ENCODE measurements at regions not wholly inside any gene's neighbourhood (a gene's known extent, or its start where the extent isn't known, plus 50 kb on each side); places are given as distances from the start of the nearest gene placed in this dataset.
A peak's percentile ranks its signal among the peaks of the same experiment; 100 is the strongest.

DNA sequence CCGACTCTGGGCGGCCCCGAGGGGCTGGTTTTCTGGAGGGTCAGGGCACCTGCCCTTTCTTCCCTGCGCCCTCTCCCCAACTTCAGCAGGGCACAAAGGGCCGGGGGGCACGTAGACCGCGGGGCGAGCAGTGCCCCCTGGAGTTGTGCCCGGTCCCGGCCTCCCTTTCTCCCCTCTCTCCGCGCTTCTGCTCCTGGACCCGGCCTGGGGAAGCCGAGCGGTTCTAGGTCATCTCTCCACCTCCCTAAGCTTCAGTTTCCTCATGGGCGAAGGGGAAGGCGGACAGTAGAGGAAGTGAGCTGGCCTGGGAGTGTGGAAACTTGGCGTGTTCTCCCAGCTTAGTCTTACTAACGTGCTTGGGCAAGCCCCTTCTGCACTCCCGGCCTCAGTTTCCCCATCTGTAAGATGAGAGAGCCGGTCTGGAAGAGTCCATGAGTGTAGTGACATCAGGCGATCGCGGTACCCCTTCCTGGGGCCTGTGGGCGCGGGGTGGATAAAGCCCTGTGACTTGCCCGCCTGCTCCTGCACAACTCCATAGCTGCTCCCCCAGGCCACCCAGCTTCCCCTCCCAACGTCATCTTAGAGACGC is 158.6 kb upstream of the PARP11 start:
- H3K36me3 Mint-ChIP-seq, result peaks cover 0 to 1% of the 10 kb centered on the region in 2 donors
- Histone ChIP-seq H2AFZ (ENCODE audit: insufficient read depth, low read depth, low read length, poor library complexity, severe bottlenecking) (peak overlapping the region; percentile 37), H3K4me3 (replicated peaks in 1 of 3; ENCODE audit: low read depth in 2 of 3, low read length in 3 of 3) (peak overlapping the region in 2 of 3 experiments; percentile 25 to 62), H3K4me1 (ENCODE audit: control insufficient read depth in 1 of 2, insufficient read depth in 2 of 2, low read length in 2 of 2) (peaks cover 18 to 31% of the 10 kb centered on the region in 2 donors), H3K4me2 (replicated peaks; ENCODE audit: extremely low read depth, low read length, poor library complexity, severe bottlenecking) (peak overlapping the region; percentile 75), H4K20me1 (ENCODE audit: insufficient read depth, low read length) (no peaks in the 10 kb centered on the region), H3K9me3 (replicated peaks in 1 of 2; ENCODE audit: control insufficient read depth in 1 of 2, insufficient read depth in 1 of 2, low read length in 2 of 2) (no peaks in the 10 kb centered on the region), H3K9ac (ENCODE audit: insufficient read depth, low read length, poor library complexity, severe bottlenecking) (no peak overlapping the region), H3K36me3 (replicated peaks in 1 of 2; ENCODE audit: control insufficient read depth in 1 of 2, insufficient read depth in 2 of 2, low read length in 2 of 2) (no peaks in the 10 kb centered on the region), H3K27me3 (ENCODE audit: control insufficient read depth in 2 of 2, insufficient read depth in 2 of 2, low read length in 2 of 2) (peaks cover 7 to 14% of the 10 kb centered on the region in 2 donors), H3K27ac (ENCODE audit: low read depth in 1 of 2, low read length in 2 of 2) (no peak overlapping the region), H3K79me2 (ENCODE audit: insufficient read depth, low read length) (no peaks in the 10 kb centered on the region)
- H3K4me1 Mint-ChIP-seq, result peaks cover 26% of the 10 kb centered on the region
- peak overlapping the region; percentile 54 to 88 for H3K4me3 Mint-ChIP-seq
- H3K27me3 Mint-ChIP-seq (ENCODE audit: low read depth in 3 of 3), result peaks cover 12 to 32% (median 24%) of the 10 kb centered on the region in 3 donors
- WGBS (ENCODE audit: insufficient coverage), result 68% methylated on average over 14 of the region's 30 CpGs
- DNase-seq, result peak; percentile 33 to 91 (median 52)
- no peaks in the 10 kb centered on the region for H3K9me3 Mint-ChIP-seq
- TF ChIP-seq, protein P1, sequence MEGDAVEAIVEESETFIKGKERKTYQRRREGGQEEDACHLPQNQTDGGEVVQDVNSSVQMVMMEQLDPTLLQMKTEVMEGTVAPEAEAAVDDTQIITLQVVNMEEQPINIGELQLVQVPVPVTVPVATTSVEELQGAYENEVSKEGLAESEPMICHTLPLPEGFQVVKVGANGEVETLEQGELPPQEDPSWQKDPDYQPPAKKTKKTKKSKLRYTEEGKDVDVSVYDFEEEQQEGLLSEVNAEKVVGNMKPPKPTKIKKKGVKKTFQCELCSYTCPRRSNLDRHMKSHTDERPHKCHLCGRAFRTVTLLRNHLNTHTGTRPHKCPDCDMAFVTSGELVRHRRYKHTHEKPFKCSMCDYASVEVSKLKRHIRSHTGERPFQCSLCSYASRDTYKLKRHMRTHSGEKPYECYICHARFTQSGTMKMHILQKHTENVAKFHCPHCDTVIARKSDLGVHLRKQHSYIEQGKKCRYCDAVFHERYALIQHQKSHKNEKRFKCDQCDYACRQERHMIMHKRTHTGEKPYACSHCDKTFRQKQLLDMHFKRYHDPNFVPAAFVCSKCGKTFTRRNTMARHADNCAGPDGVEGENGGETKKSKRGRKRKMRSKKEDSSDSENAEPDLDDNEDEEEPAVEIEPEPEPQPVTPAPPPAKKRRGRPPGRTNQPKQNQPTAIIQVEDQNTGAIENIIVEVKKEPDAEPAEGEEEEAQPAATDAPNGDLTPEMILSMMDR (IDR thresholded peaks at IDR 0.05), result no peak
- intact Hi-C loops (cut with micrococcal nuclease), result loop anchor here in 1 of 2 donors (5.0 to 10.0 kb wide), 2 partner anchors 147 to 246 kb away; no protein-coding TSS in a partner anchor
- peak overlapping the region in 3 of 7 donors; percentile 21 to 78 (median 23) for H3K27ac Mint-ChIP-seq

DNA sequence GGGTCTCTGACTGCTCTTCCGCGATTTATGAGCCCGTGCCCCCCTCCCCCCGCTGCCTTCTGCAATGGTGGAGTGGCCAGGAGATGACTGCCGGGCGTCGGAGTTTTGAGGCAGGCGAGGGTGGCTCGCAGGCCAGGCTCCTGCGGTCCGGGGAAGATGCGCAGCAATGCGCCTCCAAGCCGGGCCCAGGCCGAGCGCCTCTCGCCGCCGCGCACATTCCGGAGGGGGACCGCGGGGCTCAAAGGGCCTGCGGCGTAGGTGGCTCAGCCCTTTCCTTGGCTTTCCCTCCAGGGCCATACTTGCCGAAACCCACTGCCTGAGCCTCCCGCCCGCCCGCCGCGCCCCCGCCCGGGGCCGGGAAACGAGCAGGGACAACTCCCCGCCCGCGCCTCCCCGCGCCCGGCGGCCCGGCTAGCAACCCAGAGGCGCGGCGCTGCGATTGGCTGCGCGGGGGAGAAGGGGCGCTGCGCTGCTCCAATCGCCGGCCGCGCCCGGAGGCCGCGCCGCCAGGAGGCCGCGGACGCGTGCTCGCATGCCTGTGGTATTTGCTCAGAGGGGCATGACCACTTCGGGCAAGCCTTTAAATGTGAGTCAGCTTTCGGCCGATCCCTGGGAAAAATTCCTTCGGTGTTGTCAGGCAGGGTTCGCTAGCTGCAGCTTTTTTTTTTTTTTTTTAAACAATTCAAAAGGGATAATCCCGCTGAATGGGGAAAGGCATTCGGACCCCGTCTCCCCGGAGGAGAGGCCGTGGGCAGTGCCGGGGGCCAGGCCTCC is 157.9 kb upstream of the PARP11 start:
- intact Hi-C loops (cut with micrococcal nuclease), result loop anchor here in 1 of 2 donors (5.0 to 10.0 kb wide), 2 partner anchors 146 to 246 kb away; no protein-coding TSS in a partner anchor
- H2AFZ ChIP-seq (ENCODE audit: insufficient read depth, low read depth, low read length, poor library complexity, severe bottlenecking), result peak overlapping the region; percentile 79
- H3K27me3 Mint-ChIP-seq (ENCODE audit: low read depth in 3 of 3), result peaks cover 12 to 32% (median 21%) of the 10 kb centered on the region in 3 donors
- H3K36me3 ChIP-seq (replicated peaks in 1 of 2; ENCODE audit: control insufficient read depth in 1 of 2, insufficient read depth in 2 of 2, low read length in 2 of 2), result no peaks in the 10 kb centered on the region
- H3K79me2 ChIP-seq (ENCODE audit: insufficient read depth, low read length), result no peaks in the 10 kb centered on the region
- H3K27ac Mint-ChIP-seq, result no peak overlapping the region
- peaks cover 19% of the 10 kb centered on the region for H3K4me1 Mint-ChIP-seq
- H3K9me3 ChIP-seq (replicated peaks in 1 of 2; ENCODE audit: control insufficient read depth in 1 of 2, insufficient read depth in 1 of 2, low read length in 2 of 2), result no peaks in the 10 kb centered on the region
- peak overlapping the region; percentile 75 for H3K4me2 ChIP-seq (replicated peaks; ENCODE audit: extremely low read depth, low read length, poor library complexity, severe bottlenecking)
- peak; percentile 60 to 93 (median 73) for DNase-seq
- H3K27me3 ChIP-seq (ENCODE audit: control insufficient read depth in 2 of 2, insufficient read depth in 2 of 2, low read length in 2 of 2), result peaks cover 7 to 14% of the 10 kb centered on the region in 2 donors
- H3K4me3 Mint-ChIP-seq, result peak overlapping the region; percentile 67 to 86
- 2% methylated on average over 73 of the region's 75 CpGs for WGBS (ENCODE audit: insufficient coverage)
- peaks cover 13 to 24% of the 10 kb centered on the region in 2 donors for H3K4me1 ChIP-seq (ENCODE audit: control insufficient read depth in 1 of 2, insufficient read depth in 2 of 2, low read length in 2 of 2)
- TF ChIP-seq, protein P1 (IDR thresholded peaks at IDR 0.05), result no peak
- no peaks in the 10 kb centered on the region for H4K20me1 ChIP-seq (ENCODE audit: insufficient read depth, low read length)
- H3K9ac ChIP-seq (ENCODE audit: insufficient read depth, low read length, poor library complexity, severe bottlenecking), result peak overlapping the region; percentile 38
- peak overlapping the region; percentile 18 to 62 (median 25) for H3K4me3 ChIP-seq (replicated peaks in 1 of 3; ENCODE audit: low read depth in 2 of 3, low read length in 3 of 3)
- peaks cover 0 to 1% of the 10 kb centered on the region in 2 donors for H3K36me3 Mint-ChIP-seq
- H3K9me3 Mint-ChIP-seq, result no peaks in the 10 kb centered on the region
- H3K27ac ChIP-seq (ENCODE audit: low read depth in 1 of 2, low read length in 2 of 2), result no peak overlapping the region
